Choroid plexus epithelial cell (primary cell): ENCODE measurements at regions not wholly inside any gene's neighbourhood (a gene's known extent, or its start where the extent isn't known, plus 50 kb on each side); places are given as distances from the start of the nearest gene placed in this dataset.
"Not testable (repeated sequence)": the region's sequence is repeated elsewhere in the genome, so short reads cannot be mapped to it uniquely, and the experiment has no call there.

Source experiments
- DNase-seq: peaks from one replicate; pipeline ENCODE4 v3.0.0-alpha.2; 2010; ENCODE audit warnings: low read depth
- H3K4me3 ChIP-seq: 2 replicates; pipeline ENCODE4 v1.5.1; 2011; ENCODE audit warnings: low read depth, mild to moderate bottlenecking, control low read depth, low read length, moderate library complexity
- TF ChIP-seq, protein P1 (sequence below): conservative IDR thresholded peaks from 2 replicates; pipeline ENCODE4 v1.5.1; 2011; ENCODE audit warnings: low read depth, mild to moderate bottlenecking, control low read depth, inconsistent platforms, low read length, moderate library complexity

DNA sequence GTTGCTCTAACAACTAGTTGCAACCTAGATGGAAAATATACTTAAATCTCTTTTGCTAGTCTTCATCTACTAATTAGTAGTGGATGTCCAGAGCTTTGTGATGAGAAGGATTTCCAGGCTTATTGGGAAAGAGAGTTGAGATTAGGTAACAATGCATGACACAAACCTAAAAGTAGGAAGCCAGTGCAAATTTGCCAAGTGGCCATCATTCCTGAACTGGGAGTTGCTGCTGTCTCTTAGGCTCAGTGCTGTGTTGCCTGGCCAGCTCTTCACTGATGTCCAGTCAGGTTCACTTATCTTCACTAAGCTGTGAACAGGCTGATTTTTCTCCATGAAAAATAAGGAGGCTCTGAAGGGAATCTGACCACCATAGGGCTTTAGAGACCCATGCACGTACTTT is 105.6 kb upstream of the AMOT start:
- TF ChIP-seq, protein P1, sequence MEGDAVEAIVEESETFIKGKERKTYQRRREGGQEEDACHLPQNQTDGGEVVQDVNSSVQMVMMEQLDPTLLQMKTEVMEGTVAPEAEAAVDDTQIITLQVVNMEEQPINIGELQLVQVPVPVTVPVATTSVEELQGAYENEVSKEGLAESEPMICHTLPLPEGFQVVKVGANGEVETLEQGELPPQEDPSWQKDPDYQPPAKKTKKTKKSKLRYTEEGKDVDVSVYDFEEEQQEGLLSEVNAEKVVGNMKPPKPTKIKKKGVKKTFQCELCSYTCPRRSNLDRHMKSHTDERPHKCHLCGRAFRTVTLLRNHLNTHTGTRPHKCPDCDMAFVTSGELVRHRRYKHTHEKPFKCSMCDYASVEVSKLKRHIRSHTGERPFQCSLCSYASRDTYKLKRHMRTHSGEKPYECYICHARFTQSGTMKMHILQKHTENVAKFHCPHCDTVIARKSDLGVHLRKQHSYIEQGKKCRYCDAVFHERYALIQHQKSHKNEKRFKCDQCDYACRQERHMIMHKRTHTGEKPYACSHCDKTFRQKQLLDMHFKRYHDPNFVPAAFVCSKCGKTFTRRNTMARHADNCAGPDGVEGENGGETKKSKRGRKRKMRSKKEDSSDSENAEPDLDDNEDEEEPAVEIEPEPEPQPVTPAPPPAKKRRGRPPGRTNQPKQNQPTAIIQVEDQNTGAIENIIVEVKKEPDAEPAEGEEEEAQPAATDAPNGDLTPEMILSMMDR: no peak
- H3K4me3 ChIP-seq: no peak overlapping the region
- no peak for DNase-seq

DNA sequence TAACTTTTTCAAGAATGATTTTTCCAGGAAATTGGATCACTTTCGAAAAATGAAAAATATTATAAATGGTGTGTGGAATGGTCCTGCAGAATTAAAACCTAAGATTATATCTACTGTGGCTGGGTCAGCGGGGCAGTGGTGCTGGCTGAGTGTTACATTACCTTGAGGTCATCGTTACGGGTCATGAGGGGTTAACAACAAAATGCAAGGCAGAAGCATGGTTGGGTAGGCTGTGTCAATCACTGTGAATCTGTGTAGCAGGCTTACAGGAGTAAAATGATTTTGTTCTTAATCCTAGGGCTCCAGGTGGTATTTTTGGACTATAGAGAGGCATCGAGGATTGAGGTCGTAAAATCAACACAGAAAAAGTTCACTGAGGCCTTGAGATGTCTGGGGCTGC is 105.2 kb upstream of the AMOT start:
- TF ChIP-seq, protein P1: no peak
- DNase-seq: no peak
- H3K4me3 ChIP-seq: no peak overlapping the region

DNA sequence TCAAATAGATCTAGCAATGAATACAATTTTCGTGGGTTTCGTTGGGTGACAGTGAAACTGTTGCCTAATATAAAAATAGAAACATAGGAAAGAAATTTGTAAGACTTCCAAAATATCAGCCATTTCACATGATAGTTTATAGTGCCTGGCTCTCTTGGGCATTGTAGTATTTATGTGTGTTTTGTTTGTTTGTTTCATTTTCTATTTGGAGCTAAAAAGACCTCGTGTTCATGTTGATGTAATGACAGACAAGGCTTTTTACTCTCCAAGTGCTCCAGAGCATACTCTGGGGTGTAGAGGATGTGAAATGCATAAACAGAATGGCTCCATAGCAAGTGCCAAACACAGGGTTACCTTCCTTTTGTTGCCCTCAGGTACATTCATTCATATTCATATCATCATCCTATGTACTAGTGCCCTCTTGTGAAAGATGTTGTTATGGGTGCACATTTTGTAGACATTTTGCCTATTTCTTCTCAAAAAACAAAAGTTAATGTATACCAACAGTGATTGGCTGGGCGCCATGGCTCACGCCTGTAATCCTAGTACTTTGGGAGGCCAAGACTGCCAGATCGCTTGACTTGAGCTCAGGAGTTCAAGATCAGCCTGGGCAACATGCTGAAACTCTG is 100.7 kb upstream of the AMOT start:
- no peak for DNase-seq
- H3K4me3 ChIP-seq: no peak overlapping the region
- TF ChIP-seq, protein P1: no peak

DNA sequence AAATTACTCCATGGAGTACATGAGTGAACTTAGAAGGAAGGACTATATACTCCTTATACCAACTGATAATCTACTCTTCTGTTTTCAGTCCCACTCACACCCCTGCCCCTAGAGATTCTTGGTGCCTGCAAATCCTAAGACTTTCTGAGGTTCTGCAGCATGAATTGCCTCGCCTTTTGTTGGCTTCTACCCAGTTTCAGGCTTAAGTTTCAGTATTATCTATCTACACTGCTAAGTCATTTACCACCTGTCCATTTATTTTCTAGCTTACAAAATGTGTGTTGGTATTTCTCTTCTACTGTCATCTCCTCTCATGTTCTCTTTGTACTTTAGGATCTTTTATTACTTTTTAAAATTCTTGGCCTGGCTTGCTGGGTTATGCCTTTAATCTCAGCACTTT is 94.4 kb upstream of the AMOT start:
- TF ChIP-seq, protein P1: no peak
- DNase-seq: no peak
- H3K4me3 ChIP-seq: no peak overlapping the region

DNA sequence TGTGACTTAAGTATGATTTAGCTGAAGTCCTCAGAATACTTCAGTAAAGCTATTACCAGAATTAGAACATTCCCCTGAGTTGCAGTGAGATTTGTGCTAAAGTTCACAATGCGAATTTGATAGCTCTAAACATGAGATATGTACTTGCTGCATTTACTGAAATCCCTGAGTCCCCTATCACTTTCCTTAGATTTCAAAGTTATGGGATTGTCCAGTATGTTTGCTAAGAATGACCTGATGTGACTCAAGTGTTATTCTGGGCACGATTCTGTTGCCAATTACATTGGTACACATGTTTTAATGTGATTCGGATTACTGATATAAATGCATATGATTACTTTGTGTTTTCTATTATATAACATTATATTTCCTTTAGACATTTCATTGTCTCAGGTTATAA is 91.3 kb upstream of the AMOT start:
- DNase-seq: no peak
- H3K4me3 ChIP-seq: no peak overlapping the region
- TF ChIP-seq, protein P1: no peak

DNA sequence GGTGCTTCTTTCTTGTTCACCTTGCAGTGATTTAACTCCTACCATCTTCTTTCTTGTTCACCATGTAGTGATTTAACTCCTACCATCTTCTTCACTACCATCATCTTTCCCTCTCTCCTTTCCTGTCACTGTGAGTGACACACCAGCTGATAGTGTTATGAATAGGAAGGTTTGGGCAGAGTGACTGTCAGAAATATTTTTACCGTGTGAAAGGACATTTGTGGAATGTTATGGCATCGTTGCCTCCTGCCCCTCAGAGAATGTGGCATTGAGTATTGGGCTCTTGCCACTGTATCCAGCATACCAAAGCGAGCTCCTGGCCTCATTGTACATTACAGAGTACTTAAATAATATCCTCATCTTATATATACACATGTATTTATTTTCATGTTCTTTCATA is 90.8 kb upstream of the AMOT start:
- TF ChIP-seq, protein P1: no peak
- H3K4me3 ChIP-seq: no peak overlapping the region
- no peak for DNase-seq

DNA sequence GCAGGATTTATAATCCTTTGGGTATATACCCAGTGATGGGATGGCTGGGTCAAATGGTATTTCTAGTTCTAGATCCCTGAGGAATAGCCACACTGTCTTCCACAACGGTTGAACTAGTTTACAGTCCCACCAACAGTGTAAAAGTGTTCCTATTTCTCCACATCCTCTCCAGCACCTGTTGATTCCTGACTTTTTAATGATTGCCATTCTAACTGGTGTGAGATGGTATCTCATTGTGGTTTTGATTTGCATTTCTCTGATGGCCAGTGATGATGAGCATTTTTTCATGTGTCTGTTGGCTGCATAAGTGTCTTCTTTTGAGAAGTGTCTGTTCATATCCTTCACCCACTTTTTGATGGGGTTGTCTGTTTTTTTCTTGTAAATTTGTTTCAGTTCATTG is 82.8 kb upstream of the AMOT start:
- not testable (repeated sequence) for DNase-seq, H3K4me3 ChIP-seq
